Neural cell (in vitro differentiated cells): ENCODE measurements at regions not wholly inside any gene's neighbourhood (a gene's known extent, or its start where the extent isn't known, plus 50 kb on each side); places are given as distances from the start of the nearest gene placed in this dataset.

Experiments used
- CTCF ChIP-seq: fragments of 450-650 bp; IDR thresholded peaks from 2 replicates; pipeline ENCODE4 v1.5.1; 2014; ENCODE audit warnings: antibody characterized with exemption, mild to moderate bottlenecking, moderate library complexity; ENCODE audit not compliant: poor library complexity, severe bottlenecking
- EP300 ChIP-seq: fragments of 450-650 bp; conservative IDR thresholded peaks from 2 replicates; pipeline ENCODE4 v1.6.1; 2014; ENCODE audit warnings: antibody characterized with exemption, mild to moderate bottlenecking, moderate library complexity; ENCODE audit not compliant: poor library complexity, severe bottlenecking
- EZH2 ChIP-seq: fragments of 200-600, 300-800 bp; shearing (Covaris generic), sonication (generic); IDR thresholded peaks from 2 replicates; pipeline ENCODE4 v1.6.1; 2014; ENCODE audit warnings: antibody characterized with exemption, low read length, borderline replicate concordance, mild to moderate bottlenecking; ENCODE audit not compliant: insufficient read depth, poor library complexity, severe bottlenecking
- POLR2AphosphoS5 ChIP-seq: IDR thresholded peaks from 2 replicates; pipeline ENCODE4 v1.6.1; 2012

GRCh38 chr16:6309271-6309670 lies 1023.4 kb upstream of the RBFOX1 start:
- TF ChIP-seq EZH2: no peak
- TF ChIP-seq EP300: no peak
- no peak for TF ChIP-seq CTCF
- no peak for TF ChIP-seq POLR2AphosphoS5
